Liver (tissue), 8 donors: ENCODE measurements at regions not wholly inside any gene's neighbourhood (a gene's known extent, or its start where the extent isn't known, plus 50 kb on each side); places are given as distances from the start of the nearest gene placed in this dataset.

Experiments used
- DNase-seq: peaks from one replicate; pipeline ENCODE4 v3.0.0-alpha.2; 2017; ENCODE audit warnings: low spot score
- H3K27ac ChIP-seq, 2 donors: one replicate each; pipeline ENCODE4 v1.7.0; 2013; ENCODE audit warnings: inconsistent platforms in 2 of 2, low read length in 2 of 2, control low read depth in 1 of 2, low read depth in 1 of 2, mild to moderate bottlenecking in 1 of 2
- H3K27me3 ChIP-seq, 4 donors: one replicate each; pipeline versions ENCODE4 v1.6.1 to v1.7.0; 2013; ENCODE audit warnings: low read length in 3 of 4, inconsistent platforms in 1 of 4, mild to moderate bottlenecking in 1 of 4, moderate library complexity in 1 of 4; ENCODE audit not compliant: control insufficient read depth in 4 of 4, insufficient read depth in 4 of 4
- H3K36me3 ChIP-seq, 4 donors: one replicate each; pipeline versions ENCODE4 v1.6.1 to v1.7.0; 2013; ENCODE audit warnings: low read length in 3 of 4, mild to moderate bottlenecking in 3 of 4, low read depth in 1 of 4, moderate library complexity in 1 of 4; ENCODE audit not compliant: control insufficient read depth in 4 of 4, insufficient read depth in 3 of 4
- H3K4me1 ChIP-seq, 4 donors: one replicate each; pipeline versions ENCODE4 v1.6.1 to v1.7.0; 2013; ENCODE audit warnings: low read length in 3 of 4, mild to moderate bottlenecking in 3 of 4, moderate library complexity in 1 of 4; ENCODE audit not compliant: control insufficient read depth in 4 of 4, insufficient read depth in 4 of 4
- H3K4me3 ChIP-seq, 3 donors: one replicate each; pipeline versions ENCODE4 v1.6.1 to v1.7.0; 2013; ENCODE audit warnings: low read length in 3 of 3, control low read depth in 1 of 3, low read depth in 1 of 3, mild to moderate bottlenecking in 1 of 3
- H3K9ac ChIP-seq, 2 donors: one replicate each; pipeline ENCODE4 v1.7.0; 2013; ENCODE audit warnings: low read length in 2 of 2, mild to moderate bottlenecking in 2 of 2, moderate library complexity in 2 of 2, control low read depth in 1 of 2, low read depth in 1 of 2
- H3K9me3 ChIP-seq, 4 donors: one replicate each; pipeline versions ENCODE4 v1.6.1 to v1.7.0; 2013; ENCODE audit warnings: low read length in 3 of 4; ENCODE audit not compliant: control insufficient read depth in 4 of 4
- EGR1 ChIP-seq, 2 donors: IDR thresholded peaks; 2 replicates each; pipeline ENCODE4 v1.6.1; 2016 to 2018; ENCODE audit warnings: antibody characterized with exemption in 2 of 2, low read depth in 2 of 2
- FOXA1 ChIP-seq: IDR thresholded peaks from 2 replicates; pipeline ENCODE4 v1.6.1; 2016; ENCODE audit warnings: antibody characterized with exemption
- FOXA2 ChIP-seq: IDR thresholded peaks from 2 replicates; pipeline ENCODE4 v1.6.1; 2016; ENCODE audit warnings: antibody characterized with exemption
- GABPA ChIP-seq, 2 donors: IDR thresholded peaks in 1 of 2; conservative IDR thresholded peaks in 1 of 2; 2 replicates each; pipeline ENCODE4 v1.6.1; 2016; ENCODE audit warnings: antibody characterized with exemption in 2 of 2, mild to moderate bottlenecking in 1 of 2, moderate library complexity in 1 of 2
- HNF4A ChIP-seq, 2 donors: conservative IDR thresholded peaks; 2 replicates each; pipeline ENCODE4 v1.6.1; 2016; ENCODE audit warnings: antibody characterized with exemption in 2 of 2, mild to moderate bottlenecking in 2 of 2
- HNF4G ChIP-seq: IDR thresholded peaks from 2 replicates; pipeline ENCODE4 v1.6.1; 2016; ENCODE audit warnings: antibody characterized with exemption
- JUND ChIP-seq, 2 donors: IDR thresholded peaks; 2 replicates each; pipeline ENCODE4 v1.6.1; 2016; ENCODE audit warnings: antibody characterized with exemption in 2 of 2
- NR2F2 ChIP-seq: IDR thresholded peaks from 2 replicates; pipeline ENCODE4 v1.6.1; 2016; ENCODE audit warnings: antibody characterized with exemption
- RAD21 ChIP-seq, 2 donors: IDR thresholded peaks; 2 replicates each; pipeline ENCODE4 v1.6.1; 2016; ENCODE audit warnings: antibody characterized with exemption in 2 of 2, mild to moderate bottlenecking in 2 of 2
- RXRA ChIP-seq, 2 donors: IDR thresholded peaks; 2 replicates each; pipeline ENCODE4 v1.6.1; 2017 to 2018; ENCODE audit warnings: antibody characterized with exemption in 2 of 2, mild to moderate bottlenecking in 1 of 2
- SP1 ChIP-seq: IDR thresholded peaks from 2 replicates; pipeline ENCODE4 v1.6.1; 2018; ENCODE audit warnings: antibody characterized with exemption, mild to moderate bottlenecking
- TAF1 ChIP-seq: conservative IDR thresholded peaks from 2 replicates; pipeline ENCODE4 v1.6.1; 2016; ENCODE audit warnings: antibody characterized with exemption, mild to moderate bottlenecking
- YY1 ChIP-seq: IDR thresholded peaks from 2 replicates; pipeline ENCODE4 v1.6.1; 2016; ENCODE audit warnings: antibody characterized with exemption, mild to moderate bottlenecking
- ZBTB33 ChIP-seq: IDR thresholded peaks from 2 replicates; pipeline ENCODE4 v1.6.1; 2016; ENCODE audit warnings: antibody characterized with exemption
- WGBS: extraction: QIAGEN DNeasy Blood & Tissue Kit; methylation state at CpG from one replicate; pipeline ENCODE4 v1.1.7; 2013; 5-methylcytosine and 5-hydroxymethylcytosine counted together
- TF ChIP-seq, protein P1 (sequence below): IDR thresholded peaks from 2 replicates; pipeline ENCODE4 v1.6.1; 2016; ENCODE audit warnings: antibody characterized with exemption
- TF ChIP-seq, protein P2 (sequence below): IDR thresholded peaks from 2 replicates; pipeline ENCODE4 v1.6.1; 2016; ENCODE audit warnings: antibody characterized with exemption
- TF ChIP-seq, protein P3 (sequence below): fragments of 150-350 bp; IDR thresholded peaks from 2 replicates; pipeline ENCODE4 v1.5.1; 2017; ENCODE audit warnings: improper control_type of control experiment, low read depth, low read length; ENCODE audit not compliant: missing input control
- donor health status: healthy.
- donor health status: healthy.
- donor health status: healthy.
- donor health status: healthy.
- donor health status: healthy.

- no peaks in the 10 kb centered on the region for H3K9me3 ChIP-seq
- WGBS, result 47% methylated on average over 7 of the region's 7 CpGs
- H3K9ac ChIP-seq, result no peak overlapping the region
- no peak overlapping the region for H3K4me3 ChIP-seq
- H3K27ac ChIP-seq, result no peak overlapping the region
- H3K27me3 ChIP-seq, result no peaks in the 10 kb centered on the region
- H3K36me3 ChIP-seq, result no peaks in the 10 kb centered on the region
- no peak for DNase-seq
- TF ChIP-seq NR2F2 (no peak), EGR1 (IDR thresholded peaks at IDR 0.05; ENCODE audit: low read depth in 2 of 2) (no peak), ZBTB33 (no peak), SP1 (no peak), HNF4G (no peak), YY1 (no peak), FOXA2 (no peak), RAD21 (IDR thresholded peaks at IDR 0.05) (no peak), FOXA1 (no peak), GABPA (IDR thresholded peaks at IDR 0.05 in 1 of 2, conservative IDR thresholded peaks at IDR 0.05 in 1 of 2) (no peak), TAF1 (no peak), RXRA (IDR thresholded peaks at IDR 0.05) (no peak)
- TF ChIP-seq, protein P1, sequence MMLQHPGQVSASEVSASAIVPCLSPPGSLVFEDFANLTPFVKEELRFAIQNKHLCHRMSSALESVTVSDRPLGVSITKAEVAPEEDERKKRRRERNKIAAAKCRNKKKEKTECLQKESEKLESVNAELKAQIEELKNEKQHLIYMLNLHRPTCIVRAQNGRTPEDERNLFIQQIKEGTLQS, result no peak
- TF ChIP-seq, protein P2, sequence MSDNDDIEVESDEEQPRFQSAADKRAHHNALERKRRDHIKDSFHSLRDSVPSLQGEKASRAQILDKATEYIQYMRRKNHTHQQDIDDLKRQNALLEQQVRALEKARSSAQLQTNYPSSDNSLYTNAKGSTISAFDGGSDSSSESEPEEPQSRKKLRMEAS, result no peak
- no peaks in the 10 kb centered on the region for H3K4me1 ChIP-seq
Observed at GRCh38 chr3:117920253-117920898, 1114.3 kb downstream of the IGSF11 start.

DNA sequence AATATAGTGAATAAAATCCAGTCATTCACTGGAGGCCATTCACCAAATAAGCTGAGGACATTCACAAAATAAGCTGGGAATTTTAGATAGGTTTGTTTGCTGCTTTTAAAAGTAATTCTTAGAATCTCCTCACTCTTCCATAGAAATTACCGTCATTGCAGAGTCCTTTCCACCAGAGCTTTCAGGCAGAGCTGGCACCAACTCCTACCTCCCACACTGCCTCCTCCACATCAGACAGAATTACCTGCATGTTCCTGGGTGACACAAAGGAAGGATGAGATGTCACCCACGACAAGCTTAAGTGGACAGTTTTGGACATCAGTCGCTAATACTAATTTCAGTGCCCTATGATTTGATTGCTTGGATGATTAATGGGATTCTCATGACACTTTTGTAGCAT lies 1113.2 kb downstream of the IGSF11 start:
- TF ChIP-seq, protein P3, sequence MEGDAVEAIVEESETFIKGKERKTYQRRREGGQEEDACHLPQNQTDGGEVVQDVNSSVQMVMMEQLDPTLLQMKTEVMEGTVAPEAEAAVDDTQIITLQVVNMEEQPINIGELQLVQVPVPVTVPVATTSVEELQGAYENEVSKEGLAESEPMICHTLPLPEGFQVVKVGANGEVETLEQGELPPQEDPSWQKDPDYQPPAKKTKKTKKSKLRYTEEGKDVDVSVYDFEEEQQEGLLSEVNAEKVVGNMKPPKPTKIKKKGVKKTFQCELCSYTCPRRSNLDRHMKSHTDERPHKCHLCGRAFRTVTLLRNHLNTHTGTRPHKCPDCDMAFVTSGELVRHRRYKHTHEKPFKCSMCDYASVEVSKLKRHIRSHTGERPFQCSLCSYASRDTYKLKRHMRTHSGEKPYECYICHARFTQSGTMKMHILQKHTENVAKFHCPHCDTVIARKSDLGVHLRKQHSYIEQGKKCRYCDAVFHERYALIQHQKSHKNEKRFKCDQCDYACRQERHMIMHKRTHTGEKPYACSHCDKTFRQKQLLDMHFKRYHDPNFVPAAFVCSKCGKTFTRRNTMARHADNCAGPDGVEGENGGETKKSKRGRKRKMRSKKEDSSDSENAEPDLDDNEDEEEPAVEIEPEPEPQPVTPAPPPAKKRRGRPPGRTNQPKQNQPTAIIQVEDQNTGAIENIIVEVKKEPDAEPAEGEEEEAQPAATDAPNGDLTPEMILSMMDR, result no peak
- no peak for TF ChIP-seq EGR1 (IDR thresholded peaks at IDR 0.05; ENCODE audit: low read depth in 2 of 2)
- TF ChIP-seq GABPA (IDR thresholded peaks at IDR 0.05 in 1 of 2, conservative IDR thresholded peaks at IDR 0.05 in 1 of 2), result no peak
- TF ChIP-seq JUND (IDR thresholded peaks at IDR 0.05), result no peak
- TF ChIP-seq YY1, result no peak
- TF ChIP-seq, protein P1, result no peak
- no peak for TF ChIP-seq NR2F2
- TF ChIP-seq HNF4G, result no peak
- no peak for TF ChIP-seq ZBTB33
- no peak for TF ChIP-seq HNF4A (conservative IDR thresholded peaks at IDR 0.05)
- TF ChIP-seq, protein P2, result no peak
- TF ChIP-seq FOXA2, result no peak
- no peak overlapping the region for H3K9ac ChIP-seq
- no peak for DNase-seq
- WGBS, result 74% methylated on average over 3 of the region's 3 CpGs
- no peaks in the 10 kb centered on the region for H3K27me3 ChIP-seq
- no peak overlapping the region for H3K4me3 ChIP-seq
- H3K36me3 ChIP-seq, result no peaks in the 10 kb centered on the region
- no peak overlapping the region for H3K27ac ChIP-seq
- H3K9me3 ChIP-seq, result no peaks in the 10 kb centered on the region
- H3K4me1 ChIP-seq, result no peaks in the 10 kb centered on the region
